ENCODE measurements at regions not wholly inside any gene's neighbourhood (a gene's known extent, or its start where the extent isn't known, plus 50 kb on each side); places are given as distances from the start of the nearest gene placed in this dataset.

DNA sequence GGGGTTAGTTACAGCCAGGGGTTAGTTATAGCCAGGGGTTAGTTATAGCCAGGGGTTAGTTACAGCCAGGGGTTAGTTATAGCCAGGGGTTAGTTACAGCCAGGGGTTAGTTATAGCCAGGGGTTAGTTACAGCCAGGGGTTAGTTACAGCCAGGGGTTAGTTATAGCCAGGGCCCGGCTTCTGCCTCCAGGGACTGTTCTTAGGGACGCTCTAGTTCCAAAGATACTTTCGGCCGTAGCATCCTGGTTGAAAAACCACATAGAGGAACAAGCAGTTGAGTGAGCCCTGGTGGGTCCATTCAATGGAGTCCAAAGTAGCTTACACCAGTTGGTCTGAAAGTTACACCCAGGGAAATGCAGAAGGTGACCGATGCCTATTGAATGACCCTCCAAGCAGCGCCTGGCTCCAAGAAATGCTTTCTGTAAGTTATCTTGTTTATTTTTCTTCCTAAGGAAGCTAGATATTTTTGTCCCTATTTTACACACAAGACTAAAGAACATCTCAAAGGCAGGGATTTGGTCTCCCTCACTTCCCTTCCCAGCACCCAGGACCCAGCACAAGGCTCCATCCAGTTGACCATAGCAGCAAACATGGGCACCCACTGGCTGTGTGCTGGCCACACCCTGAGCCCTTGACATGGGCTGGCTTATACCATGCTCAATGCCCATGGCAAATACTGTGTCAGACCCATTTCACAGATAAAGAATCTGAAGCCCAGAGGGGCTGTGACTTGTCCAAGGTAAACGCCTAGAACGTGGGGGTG is 49.7 kb upstream of the SHISAL1 start:
- H3K9ac ChIP-seq = peak overlapping the region; percentile 71; the same call in 1 of the 2 replicates
- H3K4me3 ChIP-seq (ENCODE audit: low read depth in 2 of 2, low read length in 1 of 2) = no peak overlapping the region
- H3F3A ChIP-seq (replicated peaks; ENCODE audit: insufficient read depth) = peaks cover 10% of the 10 kb centered on the region
- 94% methylated on average over 6 of the region's 8 CpGs for WGBS (ENCODE audit: low lambda C conversion rate)
- no peaks in the 10 kb centered on the region for H3K9me2 ChIP-seq
- CTCF ChIA-PET = interaction anchor here (0.6 kb wide), 1 partner anchor 36 kb away, joined by 3 read pairs; no protein-coding TSS in a partner anchor
- H3K36me3 ChIP-seq (replicated peaks in 1 of 2; ENCODE audit: control insufficient read depth in 1 of 2, insufficient read depth in 2 of 2, low read length in 1 of 2) = no peaks in the 10 kb centered on the region
- POLR2A ChIA-PET = no interaction called here
- H3K79me2 ChIP-seq (ENCODE audit: insufficient read depth) = no peaks in the 10 kb centered on the region
- H3K9me3 ChIP-seq = no peaks in the 10 kb centered on the region
- peak overlapping the region; percentile 65; the same call in 1 of the 2 replicates for H3K4me2 ChIP-seq
- H3K27ac ChIP-seq (ENCODE audit: low read depth in 2 of 2, low read length in 1 of 2) = peak overlapping the region in 1 of 2 experiments; percentile 91; a peak in 2 of 4 replicates
- H3K27me3 ChIP-seq (ENCODE audit: insufficient read depth) = no peaks in the 10 kb centered on the region
- no peak for DNase-seq
- H2AFZ ChIP-seq (ENCODE audit: low read depth) = no peak overlapping the region
- TF ChIP-seq NRF1 (IDR thresholded peaks at IDR 0.05; ENCODE audit: low read depth, low read length) (no peak), FOSL2 (IDR thresholded peaks at IDR 0.05; ENCODE audit: borderline replicate concordance, low read depth) (no peak), EZH2phosphoT487 (IDR thresholded peaks at IDR 0.05; ENCODE audit: borderline replicate concordance, low read depth) (no peak), RCOR1 (IDR thresholded peaks at IDR 0.05; ENCODE audit: low read length) (no peak), RFX5 (IDR thresholded peaks at IDR 0.05; ENCODE audit: low read length) (no peak), MEF2A (IDR thresholded peaks at IDR 0.05; ENCODE audit: borderline replicate concordance, low read depth) (no peak), MXI1 (IDR thresholded peaks at IDR 0.05; ENCODE audit: low read depth, low read length) (no peak), POLR2AphosphoS5 (IDR thresholded peaks at IDR 0.05; ENCODE audit: low read depth, low read length) (no peak)
- TF ChIP-seq, protein P1, sequence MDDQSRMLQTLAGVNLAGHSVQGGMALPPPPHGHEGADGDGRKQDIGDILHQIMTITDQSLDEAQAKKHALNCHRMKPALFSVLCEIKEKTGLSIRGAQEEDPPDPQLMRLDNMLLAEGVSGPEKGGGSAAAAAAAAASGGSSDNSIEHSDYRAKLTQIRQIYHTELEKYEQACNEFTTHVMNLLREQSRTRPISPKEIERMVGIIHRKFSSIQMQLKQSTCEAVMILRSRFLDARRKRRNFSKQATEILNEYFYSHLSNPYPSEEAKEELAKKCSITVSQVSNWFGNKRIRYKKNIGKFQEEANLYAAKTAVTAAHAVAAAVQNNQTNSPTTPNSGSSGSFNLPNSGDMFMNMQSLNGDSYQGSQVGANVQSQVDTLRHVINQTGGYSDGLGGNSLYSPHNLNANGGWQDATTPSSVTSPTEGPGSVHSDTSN (IDR thresholded peaks at IDR 0.05) = no peak
- H3K4me1 ChIP-seq (ENCODE audit: control insufficient read depth in 1 of 2, insufficient read depth in 2 of 2, low read depth in 1 of 2, low read length in 1 of 2) = peaks cover 19 to 24% of the 10 kb centered on the region in 2 experiments; a peak in 1 of 4 replicates
- H4K20me1 ChIP-seq (ENCODE audit: insufficient read depth) = no peaks in the 10 kb centered on the region

Measured in SK-N-SH (cell line).